Erythroblast (primary cell): ENCODE measurements at regions not wholly inside any gene's neighbourhood (a gene's known extent, or its start where the extent isn't known, plus 50 kb on each side); places are given as distances from the start of the nearest gene placed in this dataset.

ENCODE experiments used
- GATA1 ChIP-seq: IDR thresholded peaks from 2 replicates; pipeline ENCODE4 v1.6.1; 2011; ENCODE audit warnings: low read depth, mild to moderate bottlenecking, control low read depth, low read length, moderate library complexity
- POLR2A ChIP-seq: IDR thresholded peaks from 2 replicates; pipeline ENCODE4 v1.6.1; 2011; ENCODE audit warnings: mild to moderate bottlenecking, low read length

GRCh38 chr4:127311924-127312323, 320.8 kb upstream of the INTU start:
- TF ChIP-seq POLR2A (no peak), GATA1 (no peak)
